ENCODE measurements at regions not wholly inside any gene's neighbourhood (a gene's known extent, or its start where the extent isn't known, plus 50 kb on each side); places are given as distances from the start of the nearest gene placed in this dataset.

- TF ChIP-seq CTCF (IDR thresholded peaks at IDR 0.05) (no peak), ZFX (IDR thresholded peaks at IDR 0.05; ENCODE audit: borderline replicate concordance) (no peak)
Measured at GRCh38 chr5:168120401-168121137, 170.9 kb upstream of the WWC1 start.
